Panc1 (cell line): ENCODE measurements at regions not wholly inside any gene's neighbourhood (a gene's known extent, or its start where the extent isn't known, plus 50 kb on each side); places are given as distances from the start of the nearest gene placed in this dataset.

ENCODE experiments used
- CTCF ChIP-seq: fragments of 450-650 bp; IDR thresholded peaks from 2 replicates; pipeline ENCODE4 v1.5.1; 2017; ENCODE audit warnings: mild to moderate bottlenecking
- POLR2AphosphoS5 ChIP-seq: IDR thresholded peaks from 2 replicates; pipeline ENCODE4 v1.6.1; 2012; ENCODE audit warnings: mild to moderate bottlenecking, low read depth, low read length, moderate library complexity
- REST ChIP-seq, 2 experiments: IDR thresholded peaks; 2 replicates each; pipeline ENCODE4 v1.6.1; 2011 to 2012; ENCODE audit warnings: low read depth in 2 of 2, control low read depth in 1 of 2, low read length in 1 of 2, mild to moderate bottlenecking in 1 of 2, moderate library complexity in 1 of 2; ENCODE audit not compliant: insufficient read depth in 1 of 2
- SIN3A ChIP-seq: IDR thresholded peaks from 2 replicates; pipeline ENCODE4 v1.6.1; 2012; ENCODE audit warnings: low read depth, mild to moderate bottlenecking, low read length, moderate library complexity, borderline replicate concordance; ENCODE audit not compliant: insufficient read depth
- TCF7L2 ChIP-seq: IDR thresholded peaks from 2 replicates; pipeline ENCODE4 v1.6.1; 2011; ENCODE audit warnings: mild to moderate bottlenecking, low read depth, low read length, inconsistent platforms

GRCh38 chr20:40502576-40502975, 186.5 kb downstream of the MAFB start:
- no peak for TF ChIP-seq CTCF
- TF ChIP-seq POLR2AphosphoS5, result no peak
- TF ChIP-seq TCF7L2, result no peak
- no peak for TF ChIP-seq REST (IDR thresholded peaks at IDR 0.05; ENCODE audit: insufficient read depth in 1 of 2, low read depth in 2 of 2, low read length in 1 of 2)
- TF ChIP-seq SIN3A, result no peak
